Loucy (cell line): ENCODE measurements at regions not wholly inside any gene's neighbourhood (a gene's known extent, or its start where the extent isn't known, plus 50 kb on each side); places are given as distances from the start of the nearest gene placed in this dataset.

Source experiments
- H2AFZ ChIP-seq: fragments of 200-600 bp; sonication (generic); 2 replicates; pipeline ENCODE4 v1.6.0; 2016; ENCODE audit warnings: antibody characterized with exemption, mild to moderate bottlenecking, low read length, moderate library complexity
- H3F3A ChIP-seq: fragments of 200-600 bp; 2 replicates; pipeline ENCODE4 v1.6.0; 2016; ENCODE audit warnings: antibody characterized with exemption, low read depth, mild to moderate bottlenecking
- H3K27me3 ChIP-seq: fragments of 200-600 bp; sonication (generic); 2 replicates; pipeline ENCODE4 v1.6.1; 2014; ENCODE audit warnings: low read length, mild to moderate bottlenecking; ENCODE audit not compliant: insufficient read depth, poor library complexity, severe bottlenecking
- H3K36me3 ChIP-seq: fragments of 200-600 bp; sonication (generic); 2 replicates; pipeline ENCODE4 v1.6.1; 2016; ENCODE audit warnings: low read length; ENCODE audit not compliant: insufficient read depth
- H3K4me1 ChIP-seq: fragments of 200-600 bp; sonication (generic); 2 replicates; pipeline ENCODE4 v1.5.1; 2014; ENCODE audit warnings: low read length, mild to moderate bottlenecking; ENCODE audit not compliant: insufficient read depth, poor library complexity, severe bottlenecking
- H3K4me2 ChIP-seq: fragments of 200-600 bp; sonication (generic); 2 replicates; pipeline ENCODE4 v1.6.0; 2014; ENCODE audit warnings: antibody characterized with exemption, low read length, low read depth, mild to moderate bottlenecking; ENCODE audit not compliant: poor library complexity, severe bottlenecking
- H3K4me3 ChIP-seq: fragments of 200-600 bp; sonication (generic); 2 replicates; pipeline ENCODE4 v1.5.1; 2014; ENCODE audit warnings: low read length, mild to moderate bottlenecking, mixed read lengths; ENCODE audit not compliant: poor library complexity, severe bottlenecking
- H3K79me2 ChIP-seq: fragments of 200-600 bp; sonication (generic); 2 replicates; pipeline ENCODE4 v1.6.1; 2014; ENCODE audit warnings: low read length; ENCODE audit not compliant: insufficient read depth
- H3K9ac ChIP-seq: fragments of 200-600 bp; sonication (generic); 2 replicates; pipeline ENCODE4 v1.6.0; 2014; ENCODE audit warnings: mild to moderate bottlenecking, low read depth, low read length, moderate library complexity; ENCODE audit not compliant: poor library complexity, severe bottlenecking
- H3K9me2 ChIP-seq: fragments of 200-600 bp; sonication (generic); replicated peaks from 2 replicates; pipeline ENCODE4 v1.6.1; 2016; ENCODE audit warnings: low read depth, low read length, mixed read lengths
- H3K9me3 ChIP-seq: fragments of 200-600 bp; sonication (generic); 2 replicates; pipeline ENCODE4 v1.6.1; 2014; ENCODE audit warnings: mild to moderate bottlenecking, antibody characterized with exemption, low read length, low read depth; ENCODE audit not compliant: insufficient read depth
- H4K20me1 ChIP-seq: fragments of 200-600 bp; sonication (generic); 2 replicates; pipeline ENCODE4 v1.6.0; 2014; ENCODE audit warnings: antibody characterized with exemption, low read length, mild to moderate bottlenecking; ENCODE audit not compliant: insufficient read depth, poor library complexity, severe bottlenecking
- CTCF ChIP-seq: fragments of 200-600 bp; sonication (generic); conservative IDR thresholded peaks from 2 replicates; pipeline ENCODE4 v1.5.1; 2014; ENCODE audit warnings: mild to moderate bottlenecking, antibody characterized with exemption, low read length
- EZH2phosphoT487 ChIP-seq: fragments of 200-600 bp; IDR thresholded peaks from 2 replicates; pipeline ENCODE4 v1.6.1; 2018; ENCODE audit warnings: antibody characterized with exemption, mild to moderate bottlenecking, moderate library complexity, borderline replicate concordance

GRCh38 chr4:180810581-180810980 lies 1432.6 kb upstream of the TENM3 start:
- Histone ChIP-seq H3K79me2 (no peaks in the 10 kb centered on the region), H3K4me1 (no peaks in the 10 kb centered on the region), H3K9ac (no peak overlapping the region), H3K4me2 (no peak overlapping the region), H3K9me2 (no peaks in the 10 kb centered on the region), H4K20me1 (no peaks in the 10 kb centered on the region), H3K9me3 (no peaks in the 10 kb centered on the region), H3K4me3 (no peak overlapping the region), H3K27me3 (no peaks in the 10 kb centered on the region), H2AFZ (no peak overlapping the region), H3K36me3 (no peaks in the 10 kb centered on the region), H3F3A (no peaks in the 10 kb centered on the region)
- TF ChIP-seq CTCF (no peak), EZH2phosphoT487 (no peak)

GRCh38 chr4:180811556-180811955 lies 1431.6 kb upstream of the TENM3 start:
- Histone ChIP-seq H3K27me3 (no peaks in the 10 kb centered on the region), H3K4me3 (no peak overlapping the region), H3K9me2 (no peaks in the 10 kb centered on the region), H3K9ac (no peak overlapping the region), H2AFZ (no peak overlapping the region; the same call in 1 of the 2 replicates), H3K36me3 (no peaks in the 10 kb centered on the region), H3K9me3 (no peaks in the 10 kb centered on the region), H3K79me2 (no peaks in the 10 kb centered on the region), H3F3A (no peaks in the 10 kb centered on the region), H4K20me1 (no peaks in the 10 kb centered on the region), H3K4me1 (no peaks in the 10 kb centered on the region), H3K4me2 (no peak overlapping the region)
- TF ChIP-seq CTCF (no peak), EZH2phosphoT487 (no peak)

GRCh38 chr4:180812783-180813182 lies 1430.4 kb upstream of the TENM3 start:
- H3K9ac ChIP-seq, result no peak overlapping the region
- no peak overlapping the region for H3K4me3 ChIP-seq
- H3F3A ChIP-seq, result no peaks in the 10 kb centered on the region
- TF ChIP-seq CTCF (no peak), EZH2phosphoT487 (no peak)
- H3K9me3 ChIP-seq, result no peaks in the 10 kb centered on the region
- no peaks in the 10 kb centered on the region for H3K36me3 ChIP-seq
- no peaks in the 10 kb centered on the region for H3K4me1 ChIP-seq
- no peak overlapping the region for H2AFZ ChIP-seq
- H3K79me2 ChIP-seq, result no peaks in the 10 kb centered on the region
- no peak overlapping the region for H3K4me2 ChIP-seq
- no peaks in the 10 kb centered on the region for H3K27me3 ChIP-seq
- H3K9me2 ChIP-seq, result no peaks in the 10 kb centered on the region
- H4K20me1 ChIP-seq, result no peaks in the 10 kb centered on the region
